ENCODE measurements at regions not wholly inside any gene's neighbourhood (a gene's known extent, or its start where the extent isn't known, plus 50 kb on each side); places are given as distances from the start of the nearest gene placed in this dataset.
"Not testable (repeated sequence)": the region's sequence is repeated elsewhere in the genome, so short reads cannot be mapped to it uniquely, and the experiment has no call there.

DNA sequence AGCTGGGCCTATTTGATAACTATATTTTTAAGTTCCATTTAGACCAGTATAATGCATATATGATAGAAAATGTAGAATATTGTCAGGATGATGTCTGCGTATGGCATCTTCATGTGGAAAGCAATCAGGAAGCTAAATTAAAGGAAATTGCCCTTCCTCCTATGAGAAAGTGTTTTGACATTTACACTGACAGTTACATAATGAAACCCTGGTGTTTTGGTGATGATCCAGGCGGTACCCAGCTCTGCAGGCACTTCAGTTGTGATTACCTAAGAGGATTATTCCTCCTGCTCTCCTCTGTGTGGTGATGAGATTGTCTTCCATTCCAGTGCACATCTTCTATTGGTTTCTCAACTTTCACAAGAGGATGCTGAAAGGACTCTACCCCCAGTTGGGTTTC is 126.5 kb upstream of the MITF start:
- Histone ChIP-seq H3K4me2 (ENCODE audit: low read length) (no peak overlapping the region), H3K9me3 (ENCODE audit: low read length) (no peaks in the 10 kb centered on the region)

DNA sequence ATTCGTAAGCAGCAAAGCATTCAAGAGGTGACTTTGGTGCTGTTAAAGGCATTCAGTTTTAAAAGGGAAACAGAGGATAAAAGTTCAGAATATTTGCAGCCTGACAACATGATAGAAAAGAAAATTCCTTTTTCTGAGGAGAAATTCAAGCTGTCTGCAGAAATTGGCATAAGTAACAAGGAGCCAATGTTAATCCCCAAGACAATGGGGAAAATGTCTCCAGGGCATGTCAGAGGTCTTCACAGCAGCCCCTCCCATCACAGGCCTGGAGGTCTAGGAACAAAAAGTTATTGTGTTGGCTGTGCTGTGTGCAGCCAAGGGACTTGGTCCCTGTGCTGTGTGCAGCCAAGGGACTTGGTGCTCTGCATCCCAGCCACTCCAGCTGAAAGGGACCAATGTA is 129.7 kb upstream of the MITF start:
- H4K20me1 ChIP-seq (ENCODE audit: insufficient read depth); H3F3A ChIP-seq (ENCODE audit: insufficient read depth, low read length, poor library complexity, severe bottlenecking); H3K9me3 ChIP-seq (ENCODE audit: low read length); H3K9me2 ChIP-seq (ENCODE audit: insufficient read depth, low read length); H2AFZ ChIP-seq (ENCODE audit: low read depth, low read length); H3K4me3 ChIP-seq (ENCODE audit: low read length); H3K9ac ChIP-seq (ENCODE audit: low read length); H3K4me2 ChIP-seq (ENCODE audit: low read length); H3K27ac ChIP-seq (ENCODE audit: low read length); H3K79me2 ChIP-seq (replicated peaks; ENCODE audit: insufficient read depth, low read length); H3K36me3 ChIP-seq (ENCODE audit: insufficient read depth, low read length): not testable (repeated sequence)
- H3K27me3 ChIP-seq (ENCODE audit: insufficient read depth, low read depth, low read length) = peaks cover 14% of the 10 kb centered on the region

More for the DNA sequence above, 126.5 kb upstream of the MITF start:
- Histone ChIP-seq H3K79me2 (replicated peaks; ENCODE audit: insufficient read depth, low read length) (no peaks in the 10 kb centered on the region), H3K36me3 (ENCODE audit: insufficient read depth, low read length) (no peaks in the 10 kb centered on the region), H3K27me3 (ENCODE audit: insufficient read depth, low read depth, low read length) (peaks cover 6% of the 10 kb centered on the region), H4K20me1 (ENCODE audit: insufficient read depth) (no peaks in the 10 kb centered on the region), H2AFZ (ENCODE audit: low read depth, low read length) (no peak overlapping the region), H3K27ac (ENCODE audit: low read length) (no peak overlapping the region), H3F3A (ENCODE audit: insufficient read depth, low read length, poor library complexity, severe bottlenecking) (no peaks in the 10 kb centered on the region), H3K4me3 (ENCODE audit: low read length) (no peak overlapping the region), H3K9ac (ENCODE audit: low read length) (no peak overlapping the region), H3K9me2 (ENCODE audit: insufficient read depth, low read length) (no peaks in the 10 kb centered on the region)
- TF ChIP-seq, protein P1, sequence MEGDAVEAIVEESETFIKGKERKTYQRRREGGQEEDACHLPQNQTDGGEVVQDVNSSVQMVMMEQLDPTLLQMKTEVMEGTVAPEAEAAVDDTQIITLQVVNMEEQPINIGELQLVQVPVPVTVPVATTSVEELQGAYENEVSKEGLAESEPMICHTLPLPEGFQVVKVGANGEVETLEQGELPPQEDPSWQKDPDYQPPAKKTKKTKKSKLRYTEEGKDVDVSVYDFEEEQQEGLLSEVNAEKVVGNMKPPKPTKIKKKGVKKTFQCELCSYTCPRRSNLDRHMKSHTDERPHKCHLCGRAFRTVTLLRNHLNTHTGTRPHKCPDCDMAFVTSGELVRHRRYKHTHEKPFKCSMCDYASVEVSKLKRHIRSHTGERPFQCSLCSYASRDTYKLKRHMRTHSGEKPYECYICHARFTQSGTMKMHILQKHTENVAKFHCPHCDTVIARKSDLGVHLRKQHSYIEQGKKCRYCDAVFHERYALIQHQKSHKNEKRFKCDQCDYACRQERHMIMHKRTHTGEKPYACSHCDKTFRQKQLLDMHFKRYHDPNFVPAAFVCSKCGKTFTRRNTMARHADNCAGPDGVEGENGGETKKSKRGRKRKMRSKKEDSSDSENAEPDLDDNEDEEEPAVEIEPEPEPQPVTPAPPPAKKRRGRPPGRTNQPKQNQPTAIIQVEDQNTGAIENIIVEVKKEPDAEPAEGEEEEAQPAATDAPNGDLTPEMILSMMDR (IDR thresholded peaks at IDR 0.05; ENCODE audit: poor library complexity, severe bottlenecking) = no peak
- no peak for TF ChIP-seq MXI1 (conservative IDR thresholded peaks at IDR 0.05; ENCODE audit: poor library complexity, severe bottlenecking)
- TF ChIP-seq SMC3 (conservative IDR thresholded peaks at IDR 0.05; ENCODE audit: poor library complexity) = no peak
- TF ChIP-seq POLR2AphosphoS5 (IDR thresholded peaks at IDR 0.05) = peak; percentile 98
- no peak for TF ChIP-seq EZH2 (IDR thresholded peaks at IDR 0.05; ENCODE audit: borderline replicate concordance, insufficient read depth, low read length, poor library complexity, severe bottlenecking)
- TF ChIP-seq, protein P2, sequence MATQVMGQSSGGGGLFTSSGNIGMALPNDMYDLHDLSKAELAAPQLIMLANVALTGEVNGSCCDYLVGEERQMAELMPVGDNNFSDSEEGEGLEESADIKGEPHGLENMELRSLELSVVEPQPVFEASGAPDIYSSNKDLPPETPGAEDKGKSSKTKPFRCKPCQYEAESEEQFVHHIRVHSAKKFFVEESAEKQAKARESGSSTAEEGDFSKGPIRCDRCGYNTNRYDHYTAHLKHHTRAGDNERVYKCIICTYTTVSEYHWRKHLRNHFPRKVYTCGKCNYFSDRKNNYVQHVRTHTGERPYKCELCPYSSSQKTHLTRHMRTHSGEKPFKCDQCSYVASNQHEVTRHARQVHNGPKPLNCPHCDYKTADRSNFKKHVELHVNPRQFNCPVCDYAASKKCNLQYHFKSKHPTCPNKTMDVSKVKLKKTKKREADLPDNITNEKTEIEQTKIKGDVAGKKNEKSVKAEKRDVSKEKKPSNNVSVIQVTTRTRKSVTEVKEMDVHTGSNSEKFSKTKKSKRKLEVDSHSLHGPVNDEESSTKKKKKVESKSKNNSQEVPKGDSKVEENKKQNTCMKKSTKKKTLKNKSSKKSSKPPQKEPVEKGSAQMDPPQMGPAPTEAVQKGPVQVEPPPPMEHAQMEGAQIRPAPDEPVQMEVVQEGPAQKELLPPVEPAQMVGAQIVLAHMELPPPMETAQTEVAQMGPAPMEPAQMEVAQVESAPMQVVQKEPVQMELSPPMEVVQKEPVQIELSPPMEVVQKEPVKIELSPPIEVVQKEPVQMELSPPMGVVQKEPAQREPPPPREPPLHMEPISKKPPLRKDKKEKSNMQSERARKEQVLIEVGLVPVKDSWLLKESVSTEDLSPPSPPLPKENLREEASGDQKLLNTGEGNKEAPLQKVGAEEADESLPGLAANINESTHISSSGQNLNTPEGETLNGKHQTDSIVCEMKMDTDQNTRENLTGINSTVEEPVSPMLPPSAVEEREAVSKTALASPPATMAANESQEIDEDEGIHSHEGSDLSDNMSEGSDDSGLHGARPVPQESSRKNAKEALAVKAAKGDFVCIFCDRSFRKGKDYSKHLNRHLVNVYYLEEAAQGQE (IDR thresholded peaks at IDR 0.05; ENCODE audit: borderline replicate concordance) = peak; percentile 92
- TF ChIP-seq EP300 (conservative IDR thresholded peaks at IDR 0.05; ENCODE audit: poor library complexity, severe bottlenecking) = peak; percentile 97
- no peak for TF ChIP-seq RAD21 (conservative IDR thresholded peaks at IDR 0.05)
- no peak for TF ChIP-seq TAF1 (IDR thresholded peaks at IDR 0.05; ENCODE audit: low read depth)

Data from neural cell (in vitro differentiated cells).